Stimulated activated CD8-positive, alpha-beta memory T cell treated with anti-CD3 and anti-CD28 coated beads, Interleukin-15, amount 100 ng/mL, for 1 hour (primary cell): ENCODE measurements at regions not wholly inside any gene's neighbourhood (a gene's known extent, or its start where the extent isn't known, plus 50 kb on each side); places are given as distances from the start of the nearest gene placed in this dataset.

ENCODE experiments used
- DNase-seq: peaks from one replicate; pipeline ENCODE4 v3.0.0-alpha.2; 2020; ENCODE audit warnings: low read depth

GRCh38 chr10:131755200-131755599, 145.6 kb upstream of the PPP2R2D start:
- DNase-seq = no peak

DNA sequence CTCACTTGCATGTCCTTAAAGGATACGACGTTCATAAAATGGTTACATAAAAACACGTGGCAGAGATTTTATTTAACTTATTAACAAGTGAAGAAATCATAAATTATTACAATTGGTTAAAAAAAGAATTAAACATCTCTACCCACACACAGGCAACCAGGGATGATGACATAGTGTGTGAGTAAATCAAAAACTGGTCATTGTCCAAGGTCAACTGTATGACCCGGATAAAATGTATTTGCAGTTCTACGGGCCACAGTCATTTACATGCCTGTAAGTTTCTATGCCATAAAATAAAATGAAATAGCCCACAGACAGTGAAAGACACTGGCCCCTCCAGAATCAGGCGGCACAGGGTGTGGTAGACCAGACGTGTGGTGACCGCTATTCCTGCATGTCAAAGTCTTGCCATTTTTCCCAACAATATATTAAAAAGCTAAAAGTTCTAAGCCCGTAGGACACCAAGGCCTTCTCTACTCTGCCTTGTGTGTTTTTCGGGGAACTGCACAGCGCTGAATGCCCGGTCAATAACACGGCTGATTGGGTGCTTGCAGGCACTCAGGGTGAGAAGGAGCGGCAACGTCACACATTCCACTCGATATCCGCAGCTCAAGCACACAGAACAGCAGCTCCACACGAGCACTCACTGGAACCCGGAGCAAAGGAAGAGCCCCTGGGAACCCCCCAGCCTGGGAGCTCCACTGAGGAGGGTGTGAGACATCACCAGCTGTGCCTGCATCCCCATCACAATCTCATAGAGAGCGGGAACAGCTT, 143.3 kb upstream of the PPP2R2D start:
- DNase-seq = no peak

GRCh38 chr10:131758062-131758938, 142.5 kb upstream of the PPP2R2D start:
- DNase-seq = no peak

DNA sequence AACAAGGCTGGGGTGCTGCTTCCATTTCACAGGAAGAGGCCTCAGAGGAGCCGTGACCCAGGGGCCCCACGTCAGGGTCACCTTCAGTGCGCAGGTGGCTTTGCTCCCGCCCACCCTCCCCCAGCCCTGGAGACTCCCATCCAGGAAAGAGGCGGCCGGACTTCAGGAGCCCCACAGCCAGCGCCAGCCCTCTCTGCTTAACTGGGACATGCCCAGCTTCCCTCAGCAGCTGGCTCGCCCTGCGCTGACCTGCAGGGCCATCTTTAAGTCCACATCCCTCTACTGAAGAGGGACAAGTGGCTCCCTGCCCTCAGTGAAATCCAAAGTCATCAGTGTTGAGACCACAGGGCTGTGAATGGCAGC, 141.9 kb upstream of the PPP2R2D start:
- no peak for DNase-seq

- no peak for DNase-seq
Measured at GRCh38 chr10:131759347-131759746, 141.5 kb upstream of the PPP2R2D start.

DNA sequence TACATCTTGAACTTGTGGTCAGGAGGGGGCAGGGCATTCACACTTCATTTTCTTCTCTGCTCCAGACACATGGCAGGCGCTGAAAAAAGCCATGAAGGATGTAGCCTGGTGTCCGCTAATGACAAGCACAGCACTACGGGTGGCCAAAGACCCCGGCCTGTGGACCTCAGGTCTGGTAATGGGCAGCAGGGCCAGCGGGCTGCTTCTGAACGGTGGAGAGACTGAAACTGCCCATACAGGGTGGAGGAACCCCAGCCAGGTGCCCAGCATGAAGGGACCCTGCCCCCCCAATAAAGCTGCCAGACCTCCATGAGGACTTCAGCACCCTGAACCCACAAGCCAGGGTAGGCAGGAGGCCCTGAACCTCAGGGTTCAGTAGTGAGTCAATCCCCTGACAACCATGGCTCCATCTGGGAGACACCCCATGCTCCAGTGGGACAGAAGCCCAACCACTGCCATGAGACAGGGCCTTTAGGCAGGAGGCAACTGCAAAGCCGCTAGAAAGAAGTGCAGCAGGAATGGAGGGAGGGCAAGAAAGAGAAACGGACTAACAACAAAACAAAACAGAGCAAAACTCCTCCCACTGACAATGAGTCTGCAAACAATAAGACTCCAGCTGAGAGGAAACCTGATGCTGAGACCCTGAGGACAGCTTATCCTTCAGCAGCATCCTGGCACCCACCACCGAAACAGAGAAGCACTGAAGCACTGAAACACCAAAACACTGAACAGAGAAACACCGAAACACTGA, 140.2 kb upstream of the PPP2R2D start:
- no peak for DNase-seq

DNA sequence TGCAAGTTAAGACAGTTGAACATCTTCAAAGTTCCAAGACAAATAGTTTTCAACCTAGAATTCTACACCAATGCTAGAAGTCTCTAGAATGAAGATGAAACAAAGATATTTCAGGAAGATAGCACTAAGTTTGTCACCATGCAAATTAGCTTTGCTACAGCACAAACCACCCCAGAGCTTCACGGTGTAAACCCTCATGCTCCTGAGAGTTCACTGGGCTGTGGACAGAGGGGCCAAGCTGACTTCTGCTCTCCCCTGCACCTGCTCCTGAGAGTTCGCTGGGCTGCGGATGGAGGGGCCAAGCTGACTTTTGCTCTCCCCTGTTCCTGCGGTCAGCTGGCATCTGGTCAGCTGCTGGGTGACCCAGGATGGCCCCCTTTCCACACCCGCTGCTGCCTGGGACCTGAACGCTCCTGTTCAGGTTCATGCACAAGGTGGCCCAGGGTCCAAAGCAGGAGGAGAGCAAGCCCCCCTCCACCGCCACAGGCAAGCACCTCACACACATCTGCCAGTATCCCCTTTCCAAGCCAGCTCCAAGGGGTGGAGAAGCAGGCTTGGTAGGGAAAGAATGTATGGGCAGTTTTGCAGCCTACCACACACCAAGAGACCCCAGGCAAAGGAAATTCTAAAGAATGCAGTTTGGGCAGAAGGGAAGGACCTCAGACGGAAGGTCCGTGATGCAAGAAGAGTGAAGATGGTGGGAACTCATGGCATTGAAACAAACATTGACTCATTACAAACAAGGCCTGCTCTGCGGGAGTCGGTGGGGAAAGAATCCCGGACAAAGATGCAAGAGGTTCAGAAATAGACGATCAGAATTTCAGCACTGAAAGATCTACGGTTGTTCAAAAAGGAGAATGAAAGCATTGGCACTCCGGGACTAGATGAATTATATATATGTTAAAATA, 137.8 kb upstream of the PPP2R2D start:
- DNase-seq = no peak

DNA sequence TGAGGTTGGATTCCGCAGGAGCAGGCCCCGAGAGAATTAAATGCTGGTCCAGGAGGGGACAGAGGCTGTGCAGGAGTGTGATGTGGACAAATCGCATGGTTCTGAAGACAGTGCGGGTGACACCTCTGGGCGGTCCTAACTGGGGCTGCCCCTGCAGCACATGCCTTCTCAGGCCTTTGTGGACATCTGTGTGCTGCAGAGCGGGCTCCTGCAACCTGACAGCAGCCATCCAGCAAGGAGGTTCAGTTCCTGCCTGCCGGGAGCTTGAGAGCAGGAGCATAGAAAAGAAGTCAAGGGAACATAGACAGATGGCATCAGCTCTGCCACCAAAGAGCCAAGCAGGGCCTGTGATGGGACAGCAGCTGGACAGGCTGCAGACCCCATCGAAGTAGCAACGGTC, 135.9 kb upstream of the PPP2R2D start:
- no peak for DNase-seq

DNA sequence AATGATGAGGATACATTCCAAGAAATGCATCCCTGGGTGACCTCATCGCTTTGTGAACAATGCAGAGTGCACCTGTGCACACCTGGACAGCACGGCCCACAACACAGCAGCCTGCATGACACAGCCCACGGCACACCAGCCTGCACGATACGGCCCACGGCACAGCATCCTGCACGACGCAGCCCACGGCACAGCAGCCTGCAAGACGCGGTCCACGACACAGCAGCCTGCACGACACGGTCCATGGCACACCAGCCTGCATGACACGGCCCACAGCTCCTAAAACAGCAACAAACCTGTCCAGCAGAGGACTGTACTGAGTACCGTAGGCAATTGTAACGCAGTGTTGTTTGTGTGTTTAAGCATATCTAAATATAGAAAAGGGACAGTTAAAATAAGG, 134.7 kb upstream of the PPP2R2D start:
- no peak for DNase-seq

- no peak for DNase-seq
Measured at GRCh38 chr10:131767716-131768115, 133.1 kb upstream of the PPP2R2D start.

DNA sequence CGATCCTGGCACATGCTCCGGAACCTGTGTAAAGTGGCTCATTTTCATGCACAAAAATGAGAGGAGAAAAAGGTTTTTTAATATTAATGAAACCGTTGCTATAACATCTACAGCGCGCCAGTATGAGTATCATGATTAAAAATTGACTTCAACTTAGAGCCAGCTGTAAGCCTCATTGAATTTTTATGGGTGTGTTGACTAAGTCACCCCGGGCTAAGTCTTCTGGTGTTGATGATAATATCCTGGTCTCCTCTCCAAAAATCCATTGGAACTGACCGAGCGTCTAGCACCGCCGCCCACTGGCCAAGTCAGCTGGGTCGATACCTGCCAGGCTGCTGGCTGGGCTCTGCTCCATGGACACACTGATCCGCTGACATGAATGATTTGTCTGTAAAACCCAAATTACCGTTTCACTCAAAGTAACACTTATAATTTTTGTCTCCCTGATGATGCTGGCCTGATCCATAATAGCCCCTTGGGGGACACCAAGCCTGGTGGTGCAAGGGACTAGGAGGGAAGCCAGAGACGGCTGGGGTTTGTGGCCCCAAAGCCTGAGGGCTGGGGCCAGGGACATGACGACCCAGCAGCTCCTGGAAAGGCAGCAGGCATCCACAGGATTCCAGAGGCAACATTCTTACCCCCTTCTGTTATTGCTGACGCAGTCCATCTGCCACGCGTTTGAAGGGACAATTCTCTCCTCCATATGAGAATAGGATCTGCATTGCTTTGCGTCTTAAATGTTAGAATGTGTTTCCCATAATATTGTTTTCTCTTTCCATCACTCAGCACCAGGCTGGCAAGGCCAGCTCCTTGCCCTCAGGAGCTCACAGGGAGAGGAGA, 131.0 kb upstream of the PPP2R2D start:
- no peak for DNase-seq

- DNase-seq = no peak
Measured at GRCh38 chr10:131770946-131771633, 129.7 kb upstream of the PPP2R2D start.

- no peak for DNase-seq
Measured at GRCh38 chr10:131771634-131772358, 129.0 kb upstream of the PPP2R2D start.

- DNase-seq = no peak
Measured at GRCh38 chr10:131772441-131772840, 128.4 kb upstream of the PPP2R2D start.

DNA sequence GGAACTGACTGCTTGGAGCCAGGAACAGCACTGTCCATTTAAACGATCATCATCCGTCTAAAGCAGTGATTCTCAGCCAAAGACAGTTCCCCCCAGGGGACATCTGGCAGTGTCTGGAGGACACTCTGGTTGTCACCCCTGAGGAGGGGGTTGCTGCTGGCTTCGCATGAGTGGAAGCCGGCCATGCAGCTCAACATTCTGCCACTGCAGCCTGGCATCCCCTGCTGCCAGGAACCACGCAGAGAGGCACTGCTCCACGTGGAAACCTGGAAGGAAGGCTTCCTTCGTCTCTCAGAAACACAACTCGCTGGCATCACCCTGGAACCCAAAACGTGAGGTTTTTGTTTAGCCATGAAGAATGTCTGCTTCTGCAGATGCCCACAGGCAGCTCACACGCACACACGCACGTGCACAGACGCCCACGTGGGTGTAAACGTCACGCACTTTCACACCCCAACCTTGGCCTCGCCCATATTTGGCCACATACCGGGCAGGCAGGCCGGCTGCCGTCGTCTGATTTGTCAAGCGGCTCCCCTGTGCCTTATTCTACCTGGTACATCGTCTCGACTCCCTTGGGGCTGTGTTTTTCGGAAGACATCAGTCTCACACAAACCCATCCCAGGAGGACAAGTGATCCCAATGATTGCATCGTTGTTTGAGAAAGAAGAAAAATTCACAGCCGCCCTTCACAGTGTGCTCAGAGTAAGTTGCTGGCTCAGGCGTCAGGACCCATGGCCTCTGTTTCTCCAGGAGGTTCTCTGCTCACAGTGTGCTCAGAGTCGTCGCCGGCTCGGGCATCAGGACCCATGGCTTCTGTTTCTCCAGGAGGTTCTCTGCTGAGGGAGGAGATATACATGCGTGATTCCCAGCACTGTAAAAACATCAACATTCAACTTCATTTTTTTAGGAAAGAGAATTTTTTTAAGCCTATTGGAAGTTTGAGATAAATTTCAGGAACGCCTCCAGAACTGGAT, 127.2 kb upstream of the PPP2R2D start:
- no peak for DNase-seq

- no peak for DNase-seq
Measured at GRCh38 chr10:131774681-131775085, 126.1 kb upstream of the PPP2R2D start.

DNA sequence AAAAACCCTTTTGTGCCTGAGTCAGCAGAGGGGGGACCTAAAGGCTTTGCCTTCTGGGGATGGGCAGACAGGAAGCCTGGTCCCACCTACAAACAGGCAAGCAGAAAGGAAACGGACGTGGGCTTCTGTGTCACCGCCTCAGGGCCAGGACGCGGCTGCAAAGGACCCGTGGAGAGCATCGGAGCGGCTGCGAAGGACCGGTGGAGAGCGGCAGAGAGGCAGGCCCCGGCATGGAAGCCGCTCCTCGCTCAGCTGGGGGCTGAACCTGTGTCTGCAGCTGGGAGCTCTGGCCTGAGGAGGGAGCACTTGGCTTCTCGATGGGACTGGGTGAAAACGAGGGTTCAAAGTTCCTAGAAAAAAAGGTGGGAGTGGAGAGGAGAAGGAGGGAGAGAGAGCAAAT, 125.4 kb upstream of the PPP2R2D start:
- no peak for DNase-seq

DNA sequence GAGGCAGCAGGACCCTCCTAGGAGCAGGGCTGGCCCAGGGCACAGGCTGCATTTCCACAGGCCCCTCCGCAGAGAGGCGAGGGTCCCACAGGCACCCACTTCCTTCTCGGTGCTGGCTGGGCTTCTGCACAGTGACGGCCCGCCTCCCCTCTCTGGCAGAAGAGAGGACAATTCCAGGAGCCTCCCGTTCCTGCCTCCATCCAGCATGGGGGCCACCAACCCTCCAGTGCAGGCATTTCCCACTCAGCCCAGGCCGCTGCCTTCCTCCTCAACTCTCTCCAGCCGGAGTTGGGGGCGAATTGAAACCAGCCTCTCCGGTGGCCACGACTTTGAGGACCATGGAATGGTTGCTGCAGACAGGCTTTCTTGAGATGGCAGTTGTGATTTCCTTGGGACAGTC, 125.0 kb upstream of the PPP2R2D start:
- no peak for DNase-seq
